GM12878 (cell line): ENCODE measurements at regions not wholly inside any gene's neighbourhood (a gene's known extent, or its start where the extent isn't known, plus 50 kb on each side); places are given as distances from the start of the nearest gene placed in this dataset.

Source experiments
- ATAC-seq: fragments of 200-7000 bp; cut with Tn5 transposase; 3 replicates; pipeline ENCODE4 v1.9.1; 2020; ENCODE audit warnings: mild to moderate bottlenecking, moderate library complexity
- BruUV-seq: library from RNA; stranded (reverse); fragments of 400-500 nt; replicated peaks from 2 replicates; lab custom pipeline; 2021; lab: Mats Ljungman, UMichigan
- CTCF ChIA-PET: fragments of 300-600 bp; sonication (Branson Sonifier 250); formaldehyde crosslinking; extraction: SDS; loops from one replicate; lab custom pipeline; 2021; ENCODE audit warnings: inconsistent platforms; lab: Yijun Ruan, JAX
- POLR2A ChIA-PET: fragments of 350-600 bp; formaldehyde crosslinking; extraction: SDS; loops from one replicate; lab custom pipeline; 2021; ENCODE audit warnings: inconsistent platforms; lab: Charles Lee
- RAD21 ChIA-PET: fragments of 300-600 bp; sonication (Branson Sonifier 250); formaldehyde crosslinking; loops from one replicate; lab custom pipeline; 2023; ENCODE audit warnings: antibody characterized with exemption; ENCODE audit not compliant: unreplicated experiment; lab: Charles Lee
- SMC1A ChIA-PET: fragments of 300-600 bp; sonication (Branson Sonifier 250); formaldehyde crosslinking; loops from one replicate; lab custom pipeline; 2023; ENCODE audit not compliant: unreplicated experiment, uncharacterized antibody; lab: Charles Lee
- DNase-seq: peaks from one replicate; pipeline ENCODE4 v3.0.0-alpha.2; 2011; ENCODE audit warnings: low read depth, low spot score
- FAIRE-seq: peaks from 3 replicates; lab custom pipeline; 2011; peaks lifted over from hg19 to GRCh38; lab: Jason Lieb, UNC
- H2AFZ ChIP-seq: 2 replicates; pipeline ENCODE4 v1.6.0; 2011; ENCODE audit warnings: low read depth, low read length, control low read depth; ENCODE audit not compliant: control insufficient read depth
- H3K27ac ChIP-seq: 2 replicates; pipeline ENCODE4 v1.5.1; 2011; ENCODE audit warnings: control low read depth; ENCODE audit not compliant: control insufficient read depth, insufficient read depth
- H3K27me3 ChIP-seq, 2 experiments: replicated peaks in 1 of 2; 2 replicates each; pipeline versions ENCODE4 v1.6.0 to v1.6.1; 2011; ENCODE audit warnings: low read length in 1 of 2; ENCODE audit not compliant: control insufficient read depth in 2 of 2, insufficient read depth in 2 of 2
- H3K36me3 ChIP-seq, 2 experiments: 2 replicates each; pipeline ENCODE4 v1.5.1; 2011; ENCODE audit warnings: low read length in 1 of 2; ENCODE audit not compliant: control insufficient read depth in 2 of 2, insufficient read depth in 2 of 2
- H3K4me1 ChIP-seq: 2 replicates; pipeline ENCODE4 v1.6.1; 2011; ENCODE audit warnings: mild to moderate bottlenecking, low read length, moderate library complexity, mixed read lengths; ENCODE audit not compliant: control insufficient read depth, insufficient read depth
- H3K4me2 ChIP-seq: 2 replicates; pipeline ENCODE4 v1.6.0; 2011; ENCODE audit warnings: control low read depth; ENCODE audit not compliant: control insufficient read depth, insufficient read depth
- H3K4me3 ChIP-seq: fragments of 200-600 bp; sonication (generic); 2 replicates; pipeline ENCODE4 v1.5.1; 2016
- H3K79me2 ChIP-seq: 2 replicates; pipeline ENCODE4 v1.6.0; 2011; ENCODE audit warnings: low read length; ENCODE audit not compliant: control insufficient read depth, insufficient read depth
- H3K9ac ChIP-seq: 2 replicates; pipeline ENCODE4 v1.8.0; 2011; ENCODE audit warnings: low read length, control low read depth, mixed read lengths; ENCODE audit not compliant: control insufficient read depth, insufficient read depth
- H3K9me3 ChIP-seq: replicated peaks from 3 replicates; pipeline ENCODE4 v1.5.1; 2011; ENCODE audit warnings: mild to moderate bottlenecking, low read length; ENCODE audit not compliant: control insufficient read depth, insufficient read depth
- H4K20me1 ChIP-seq: 2 replicates; pipeline ENCODE4 v1.6.0; 2011; ENCODE audit not compliant: control insufficient read depth, insufficient read depth
- BRCA1 ChIP-seq: IDR thresholded peaks from 2 replicates; pipeline ENCODE4 v1.6.1; 2011; ENCODE audit warnings: low read depth, low read length, improper control_type of control experiment
- KAT2A ChIP-seq: conservative IDR thresholded peaks from 2 replicates; pipeline ENCODE4 v1.6.1; 2011; ENCODE audit warnings: low read depth, low read length; ENCODE audit not compliant: control insufficient read depth
- NFXL1 ChIP-seq: fragments of 450-650 bp; IDR thresholded peaks from 2 replicates; pipeline ENCODE4 v1.6.1; 2017; ENCODE audit warnings: antibody characterized with exemption, mild to moderate bottlenecking, borderline replicate concordance
- NFYA ChIP-seq: IDR thresholded peaks from 2 replicates; pipeline ENCODE4 v1.6.1; 2011; ENCODE audit warnings: low read depth, mild to moderate bottlenecking, low read length, improper control_type of control experiment, borderline replicate concordance
- RBBP5 ChIP-seq: fragments of 200-600 bp; sonication (generic); conservative IDR thresholded peaks from 2 replicates; pipeline ENCODE4 v1.6.1; 2016
- RELA ChIP-seq: fragments of 450-650 bp; IDR thresholded peaks from 2 replicates; pipeline ENCODE4 v1.8.0; 2014; ENCODE audit warnings: borderline replicate concordance; ENCODE audit not compliant: partially characterized antibody
- TAF1 ChIP-seq: IDR thresholded peaks from 2 replicates; pipeline ENCODE4 v1.6.1; 2011; ENCODE audit warnings: mild to moderate bottlenecking, low read depth, low read length, borderline replicate concordance
- WRNIP1 ChIP-seq: IDR thresholded peaks from 2 replicates; pipeline ENCODE4 v1.6.1; 2011; ENCODE audit warnings: low read depth, low read length, improper control_type of control experiment, borderline replicate concordance
- ZNF217 ChIP-seq: fragments of 450-650 bp; IDR thresholded peaks from 2 replicates; pipeline ENCODE4 v1.6.1; 2017; ENCODE audit warnings: antibody characterized with exemption, mild to moderate bottlenecking
- WGBS: methylation state at CpG from one replicate; pipeline ENCODE4 v1.1.6; 2016; ENCODE audit warnings: low lambda C conversion rate; ENCODE audit not compliant: insufficient replicate concordance, insufficient coverage; ENCODE audit errors: missing lambda C conversion rate; 5-methylcytosine and 5-hydroxymethylcytosine counted together
- in situ Hi-C: fragments of 300-500 bp; cut with MboI; formaldehyde crosslinking; loops from 9 replicates; pipeline ENCODE4 v1.14.3; 2018; ENCODE audit warnings: mixed read lengths
- intact Hi-C: fragments of 100-400 bp; cut with micrococcal nuclease; formaldehyde crosslinking; loops from one replicate; pipeline ENCODE4 v1.14.2; 2022; ENCODE audit not compliant: unreplicated experiment
- TF ChIP-seq, protein P1 (sequence below): fragments of 450-650 bp; IDR thresholded peaks from 2 replicates; pipeline ENCODE4 v1.6.1; 2016; ENCODE audit warnings: mild to moderate bottlenecking

DNA sequence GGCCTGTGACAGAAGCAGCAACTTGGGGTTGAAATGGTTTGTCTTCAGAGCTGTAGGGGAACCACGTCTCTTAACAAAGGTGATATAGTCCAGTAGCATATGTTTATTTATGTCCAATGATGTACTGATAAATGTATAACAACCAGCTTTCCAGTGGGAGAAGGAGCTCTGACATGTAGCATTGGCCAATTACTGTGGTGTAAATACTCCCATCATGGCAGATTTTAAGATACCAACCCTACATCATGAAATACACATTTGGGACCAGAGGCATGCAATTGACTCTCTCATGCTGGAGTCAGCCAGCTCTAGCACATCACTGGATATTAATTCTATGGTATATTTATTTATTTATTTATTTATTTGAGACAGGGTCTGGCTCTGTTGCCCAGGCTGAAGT, 50.6 kb upstream of the CHST11 start:
- H3K27me3 ChIP-seq, result no peaks in the 10 kb centered on the region
- ChIA-PET SMC1A (no interaction called here), CTCF (no interaction called here), RAD21 (no interaction called here), POLR2A (no interaction called here)
- H3K9ac ChIP-seq, result no peak overlapping the region
- WGBS, result 67% methylated on average over 1 of the region's 1 CpG
- DNase-seq, result no peak
- H3K79me2 ChIP-seq, result no peaks in the 10 kb centered on the region
- no peak overlapping the region for H3K27ac ChIP-seq
- H3K9me3 ChIP-seq, result peaks cover 1% of the 10 kb centered on the region; the same call in 1 of the 3 replicates
- TF ChIP-seq, protein P1, sequence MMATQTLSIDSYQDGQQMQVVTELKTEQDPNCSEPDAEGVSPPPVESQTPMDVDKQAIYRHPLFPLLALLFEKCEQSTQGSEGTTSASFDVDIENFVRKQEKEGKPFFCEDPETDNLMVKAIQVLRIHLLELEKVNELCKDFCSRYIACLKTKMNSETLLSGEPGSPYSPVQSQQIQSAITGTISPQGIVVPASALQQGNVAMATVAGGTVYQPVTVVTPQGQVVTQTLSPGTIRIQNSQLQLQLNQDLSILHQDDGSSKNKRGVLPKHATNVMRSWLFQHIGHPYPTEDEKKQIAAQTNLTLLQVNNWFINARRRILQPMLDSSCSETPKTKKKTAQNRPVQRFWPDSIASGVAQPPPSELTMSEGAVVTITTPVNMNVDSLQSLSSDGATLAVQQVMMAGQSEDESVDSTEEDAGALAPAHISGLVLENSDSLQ, result no peak
- TF ChIP-seq KAT2A, result no peak
- TF ChIP-seq NFXL1, result no peak
- no peak for TF ChIP-seq RBBP5
- no peak for TF ChIP-seq TAF1
- no peak for TF ChIP-seq WRNIP1
- no peak for TF ChIP-seq ZNF217
- TF ChIP-seq BRCA1, result no peak
- no peak for TF ChIP-seq NFYA
- no peak for TF ChIP-seq RELA
- H4K20me1 ChIP-seq, result no peaks in the 10 kb centered on the region
- no peak for FAIRE-seq
- no peak for ATAC-seq
- intact Hi-C loops, result no loop called here
- H2AFZ ChIP-seq, result no peak overlapping the region
- no TSS peak for BruUV-seq
- H3K4me2 ChIP-seq, result no peak overlapping the region
- H3K36me3 ChIP-seq, result no peaks in the 10 kb centered on the region
- H3K4me3 ChIP-seq, result no peak overlapping the region
- no peaks in the 10 kb centered on the region for H3K4me1 ChIP-seq
- in situ Hi-C loops, result no loop called here
